GM19372 (cell line): ENCODE measurements at regions not wholly inside any gene's neighbourhood (a gene's known extent, or its start where the extent isn't known, plus 50 kb on each side); places are given as distances from the start of the nearest gene placed in this dataset.
"Not testable (repeated sequence)": the region's sequence is repeated elsewhere in the genome, so short reads cannot be mapped to it uniquely, and the experiment has no call there.

Experiments
- ATAC-seq: cut with Tn5 transposase; IDR thresholded peaks from one replicate; pipeline ENCODE4 v1.9.1; 2021; ENCODE audit warnings: mild to moderate bottlenecking, low read depth, moderate library complexity; ENCODE audit not compliant: unreplicated experiment

DNA sequence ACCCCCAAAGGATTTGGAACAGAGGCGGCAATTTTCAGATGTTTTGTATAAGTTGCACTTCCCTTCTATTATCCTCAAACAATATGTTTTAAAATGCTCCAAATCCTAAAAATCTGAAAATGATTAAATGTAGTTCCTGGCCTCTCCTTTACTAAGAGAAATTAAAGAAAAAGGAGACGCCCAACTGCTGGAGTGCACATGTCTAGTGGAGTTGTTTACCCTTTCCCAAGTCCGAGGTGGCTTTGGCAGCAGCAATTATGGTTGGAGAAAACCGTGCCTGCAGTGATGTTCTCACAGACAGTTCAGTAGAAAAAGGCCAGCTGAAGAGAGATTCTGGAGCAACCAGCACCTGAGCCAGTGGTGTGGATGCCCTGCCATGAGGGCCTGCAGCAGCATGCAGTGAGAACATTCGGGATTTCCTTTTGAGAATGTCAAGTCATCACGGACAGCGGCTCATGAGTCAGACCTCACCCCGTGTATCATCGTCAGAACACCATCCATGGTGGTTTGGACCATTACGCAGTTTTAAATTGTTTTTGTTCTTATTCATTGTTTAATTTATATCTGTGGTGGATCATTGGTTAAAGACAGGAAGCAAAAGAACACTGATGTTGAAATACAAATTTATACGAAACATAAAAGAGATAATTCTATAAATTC lies 179.0 kb upstream of the KRR1 start:
- no peak for ATAC-seq

GRCh38 chr12:75686233-75686632 lies 174.8 kb upstream of the KRR1 start:
- not testable (repeated sequence) for ATAC-seq

DNA sequence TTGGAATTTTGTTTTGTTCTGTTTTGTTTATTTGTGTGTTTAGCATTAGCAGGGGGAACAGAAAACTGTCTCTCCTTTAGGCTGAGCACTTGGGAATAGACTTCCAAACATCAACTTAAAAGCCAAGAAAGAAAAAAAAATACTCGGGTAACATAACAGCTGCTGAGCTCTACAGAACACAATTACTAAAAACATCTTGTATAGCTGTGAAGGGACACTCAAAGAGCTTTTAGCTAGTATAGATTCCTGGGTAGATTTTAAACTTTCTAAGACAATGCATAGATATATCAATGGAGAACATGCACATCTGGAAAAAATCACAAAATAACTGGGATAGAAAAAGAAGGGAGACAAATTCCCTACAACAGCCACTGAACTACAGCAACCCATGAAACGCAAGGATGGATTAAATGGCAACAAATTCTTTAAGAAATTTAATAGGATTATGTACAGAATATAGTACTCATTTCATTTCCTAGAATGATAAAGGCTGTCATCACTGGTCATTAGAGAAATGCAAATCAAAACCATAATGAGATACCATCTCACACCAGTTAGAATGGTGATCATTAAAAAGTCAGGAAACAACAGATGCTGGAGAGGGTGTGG lies 174.3 kb upstream of the KRR1 start:
- no peak for ATAC-seq

- no peak for ATAC-seq
Observed at GRCh38 chr12:75684678-75685616, 173.5 kb upstream of the KRR1 start.

DNA sequence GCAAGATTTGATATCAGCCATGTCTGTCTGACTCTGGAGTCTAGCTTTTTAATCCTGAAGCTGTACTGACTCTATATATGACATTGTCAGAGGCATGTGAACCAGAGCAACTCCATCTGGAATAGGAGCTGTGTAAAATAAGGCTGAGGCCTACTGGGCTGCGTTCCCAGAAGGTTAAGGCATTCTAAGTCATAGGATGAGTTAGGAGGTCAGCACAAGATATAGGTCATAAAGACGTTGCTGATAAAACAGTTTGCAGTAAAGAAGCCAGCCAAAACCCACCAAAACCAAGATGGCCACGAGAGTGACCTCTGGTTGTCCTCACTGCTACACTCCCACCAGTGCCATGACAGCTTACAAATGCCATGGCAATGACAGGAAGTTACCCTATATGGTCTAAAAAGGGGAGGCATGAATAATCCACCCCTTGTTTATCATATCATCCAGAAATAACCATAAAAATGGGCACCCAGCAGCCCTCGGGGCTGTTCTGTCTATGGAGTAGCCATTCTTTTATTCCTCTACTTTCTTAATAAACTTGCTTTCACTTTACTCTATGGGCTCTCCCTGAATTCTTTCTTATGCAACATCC lies 172.7 kb upstream of the KRR1 start:
- ATAC-seq: not testable (repeated sequence)

DNA sequence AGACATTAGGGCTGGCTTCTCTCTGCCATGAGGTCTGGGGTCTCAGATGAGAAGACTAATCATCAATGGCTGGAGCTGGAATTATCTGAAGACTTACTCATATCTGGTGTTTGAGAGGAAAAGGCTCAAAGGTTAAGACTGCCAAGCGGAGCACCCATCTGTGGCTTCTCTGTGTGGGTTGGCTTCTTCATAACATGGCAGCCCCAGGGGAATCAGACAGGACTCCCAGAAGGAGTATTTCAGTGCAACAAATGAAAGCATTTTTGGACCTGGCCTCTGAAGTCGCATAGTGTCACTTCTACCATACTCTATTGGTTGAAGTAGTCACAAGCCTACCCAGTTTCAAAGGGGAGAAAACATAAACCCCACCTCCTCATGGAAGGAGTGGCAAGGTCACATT lies 171.8 kb upstream of the KRR1 start:
- ATAC-seq: no peak

DNA sequence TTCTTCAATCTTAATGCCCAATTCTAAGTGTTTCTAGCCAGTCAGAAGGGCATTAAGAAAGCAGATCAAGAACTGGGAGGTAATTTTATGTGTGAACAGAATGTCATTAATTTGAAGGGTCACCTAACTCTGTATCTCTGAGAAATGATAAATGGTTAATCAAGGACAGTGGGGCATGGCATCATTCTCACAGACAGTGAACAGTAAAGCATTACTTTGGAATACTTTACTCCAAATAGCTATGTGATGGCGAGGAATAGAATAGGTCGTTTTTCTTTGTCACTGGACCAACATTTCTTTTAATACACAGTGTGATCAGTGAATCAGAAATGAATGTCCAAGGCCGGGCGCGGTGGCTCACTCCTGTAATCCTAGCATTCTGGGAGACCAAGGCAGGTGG lies 166.1 kb upstream of the KRR1 start:
- no peak for ATAC-seq

- ATAC-seq: no peak
Observed at GRCh38 chr12:75674393-75674792, 163.0 kb upstream of the KRR1 start.

GRCh38 chr12:75672200-75672599 lies 160.8 kb upstream of the KRR1 start:
- ATAC-seq: no peak

DNA sequence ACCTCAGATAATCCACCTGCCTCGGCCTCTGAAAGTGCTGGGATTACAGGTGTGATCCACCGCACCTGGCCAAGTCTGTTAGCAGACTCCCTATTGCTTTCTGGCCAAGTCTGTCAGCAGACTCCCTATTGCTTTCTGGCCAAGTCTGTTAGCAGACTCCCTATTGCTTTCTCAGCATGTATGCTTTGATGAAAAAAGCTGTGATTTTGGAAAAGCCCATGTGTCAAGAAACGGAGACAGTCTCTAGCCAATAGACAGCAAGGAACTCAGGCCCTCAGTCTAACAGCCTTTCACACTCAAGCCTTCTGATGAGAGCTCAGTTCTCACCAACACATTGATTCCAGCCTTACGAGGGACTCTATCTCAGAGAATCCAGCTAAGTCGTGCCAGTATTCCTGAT lies 158.8 kb upstream of the KRR1 start:
- ATAC-seq: no peak

- ATAC-seq: no peak
Observed at GRCh38 chr12:75666939-75667334, 155.5 kb upstream of the KRR1 start.

DNA sequence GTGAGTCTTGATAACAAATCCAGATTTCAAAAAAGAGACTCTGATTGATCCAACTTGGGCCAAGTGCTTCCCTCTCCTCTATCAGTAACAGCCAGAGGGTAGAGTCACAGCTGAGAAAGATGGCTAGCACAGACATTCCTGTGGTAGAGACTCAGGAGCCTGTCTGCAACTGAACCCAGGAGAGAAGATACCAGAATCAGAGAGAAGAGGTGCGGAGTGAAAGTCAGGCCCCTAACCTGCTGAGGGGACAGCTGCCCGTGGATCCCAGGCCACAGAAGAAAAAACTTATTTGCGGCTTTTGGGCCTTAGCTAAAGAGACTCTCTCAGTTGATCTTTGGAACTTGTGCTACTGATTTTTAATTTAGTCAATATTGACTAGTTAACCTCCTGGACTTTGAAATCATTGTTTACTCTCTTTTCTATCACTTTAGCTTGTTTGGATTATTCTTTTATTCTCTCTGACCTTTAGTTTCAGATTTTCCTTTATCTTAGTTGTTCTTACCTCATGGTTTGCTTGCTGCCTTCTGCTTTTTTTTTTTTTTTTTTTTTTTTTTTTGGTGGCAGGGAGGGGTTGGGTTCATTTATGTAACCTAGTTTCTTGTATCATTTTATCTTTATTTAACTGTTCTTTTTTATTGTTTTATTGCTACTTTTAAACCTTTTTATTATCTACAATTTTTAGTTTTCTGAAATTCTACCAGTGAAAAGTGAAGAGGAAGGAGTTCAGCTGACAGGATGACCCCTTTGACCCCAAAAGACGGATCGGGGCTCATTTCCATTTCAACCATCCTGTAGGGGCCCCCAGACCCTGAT lies 154.9 kb upstream of the KRR1 start:
- ATAC-seq: no peak

GRCh38 chr12:75665216-75665615 lies 153.8 kb upstream of the KRR1 start:
- no peak for ATAC-seq

GRCh38 chr12:75662511-75663159 lies 151.2 kb upstream of the KRR1 start:
- no peak for ATAC-seq

DNA sequence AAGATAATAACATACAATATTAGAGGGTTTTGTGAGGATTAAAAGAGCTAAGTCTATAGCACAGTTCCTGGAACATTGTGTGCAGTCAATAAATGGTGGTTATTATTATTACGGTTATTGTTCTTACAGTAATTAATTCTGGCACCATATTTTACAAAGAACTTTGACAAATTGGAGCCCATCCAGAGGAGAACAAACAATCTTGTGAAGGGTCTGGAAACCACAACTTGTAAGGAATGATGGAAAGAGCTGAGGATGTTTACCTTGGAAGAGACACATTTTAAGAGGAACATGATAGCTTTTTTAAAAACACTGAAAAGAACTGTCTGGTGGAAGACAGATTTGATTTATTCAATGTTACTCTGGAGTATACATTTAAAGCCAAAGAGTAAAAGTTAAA lies 150.5 kb upstream of the KRR1 start:
- no peak for ATAC-seq

GRCh38 chr12:75660805-75661404 lies 149.5 kb upstream of the KRR1 start:
- ATAC-seq: no peak

DNA sequence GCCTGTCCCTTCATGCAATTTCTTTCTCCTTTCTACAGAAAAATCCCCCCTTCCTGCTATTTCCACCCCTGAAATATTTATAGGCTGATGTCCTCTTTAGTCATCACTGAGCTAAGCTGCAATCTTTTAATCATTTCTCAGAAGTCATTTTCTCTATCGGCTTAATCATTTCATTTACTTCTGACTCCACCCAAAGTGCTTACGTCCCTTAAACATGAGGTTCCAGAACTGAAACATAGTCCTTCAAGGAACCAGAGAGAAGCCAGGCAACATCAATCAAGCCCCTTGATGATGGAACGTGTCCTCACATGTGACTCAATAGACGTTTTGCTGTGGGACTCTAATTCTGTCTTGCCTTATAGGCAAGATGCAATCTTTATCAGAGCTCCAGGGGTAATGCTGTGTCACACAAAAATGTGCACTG lies 148.7 kb upstream of the KRR1 start:
- ATAC-seq: no peak

GRCh38 chr12:75658901-75659823 lies 147.8 kb upstream of the KRR1 start:
- no peak for ATAC-seq
